ENCODE measurements at regions not wholly inside any gene's neighbourhood (a gene's known extent, or its start where the extent isn't known, plus 50 kb on each side); places are given as distances from the start of the nearest gene placed in this dataset.
"Not testable (repeated sequence)": the region's sequence is repeated elsewhere in the genome, so short reads cannot be mapped to it uniquely, and the experiment has no call there.

- no peak for DNase-seq
These were observed 262.7 kb downstream of the DEPDC1B start for GRCh38 chr5:60437308-60437707.

GRCh38 chr5:60436518-60436917 is 263.4 kb downstream of the DEPDC1B start:
- DNase-seq = no peak

GRCh38 chr5:60435808-60436207 is 264.2 kb downstream of the DEPDC1B start:
- no peak for DNase-seq

DNA sequence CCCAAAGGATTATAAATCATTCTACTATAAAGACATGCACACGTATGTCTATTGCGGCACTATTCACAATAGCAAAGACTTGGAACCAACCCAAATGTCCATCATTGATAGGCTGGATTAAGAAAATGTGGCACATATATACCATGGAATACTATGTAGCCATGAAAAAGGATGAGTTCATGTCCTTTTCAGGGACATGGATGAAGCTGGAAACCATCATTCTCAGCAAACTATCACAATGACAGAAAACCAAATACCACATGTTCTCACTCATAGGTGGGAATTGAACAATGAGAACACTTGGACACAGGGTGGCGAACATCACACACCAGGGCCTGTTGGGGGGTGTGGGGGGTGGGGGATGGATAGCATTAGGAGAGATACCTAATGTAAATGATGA is 273.8 kb downstream of the DEPDC1B start:
- DNase-seq = not testable (repeated sequence)

GRCh38 chr5:60420773-60421172 is 279.2 kb downstream of the DEPDC1B start:
- not testable (repeated sequence) for DNase-seq

- DNase-seq = no peak
These were observed 282.3 kb downstream of the DEPDC1B start for GRCh38 chr5:60417500-60418181.

GRCh38 chr5:60415443-60415842 is 284.5 kb downstream of the DEPDC1B start:
- no peak for DNase-seq

- no peak for DNase-seq
These were observed 289.5 kb downstream of the DEPDC1B start for GRCh38 chr5:60410427-60410826.

GRCh38 chr5:60404171-60404570 is 295.8 kb downstream of the DEPDC1B start:
- DNase-seq = no peak

- DNase-seq = no peak
These were observed 296.5 kb downstream of the DEPDC1B start for GRCh38 chr5:60403343-60404006.

DNA sequence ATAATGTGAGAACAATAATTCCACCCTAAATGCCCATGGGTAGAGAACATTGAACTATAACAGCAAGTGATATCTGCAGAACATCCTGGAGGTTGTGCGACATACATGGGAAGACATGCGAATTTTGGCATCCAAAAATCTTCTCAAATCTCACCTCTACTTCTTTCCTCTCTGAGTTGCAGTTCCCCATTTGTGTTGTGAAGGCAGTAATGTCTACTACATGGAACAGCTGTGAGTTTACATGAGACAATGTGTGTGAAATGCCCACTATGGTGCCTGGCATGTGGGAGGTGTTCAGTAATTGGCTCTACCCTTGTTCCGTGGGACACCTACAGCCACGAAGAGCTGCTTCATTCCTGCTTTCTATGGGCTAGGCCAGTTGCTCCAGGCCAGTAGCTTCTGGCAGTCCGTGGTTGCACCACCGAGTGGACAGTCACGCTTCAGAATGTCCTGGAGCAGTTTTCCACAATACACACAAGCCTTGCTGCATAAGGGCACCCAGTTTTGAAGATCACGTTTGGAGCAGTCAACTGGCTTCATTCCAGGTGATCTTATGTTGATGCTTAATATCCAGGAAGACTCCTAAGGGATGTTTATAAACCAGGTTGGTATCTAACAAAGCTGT is 297.7 kb downstream of the DEPDC1B start:
- DNase-seq = no peak

DNA sequence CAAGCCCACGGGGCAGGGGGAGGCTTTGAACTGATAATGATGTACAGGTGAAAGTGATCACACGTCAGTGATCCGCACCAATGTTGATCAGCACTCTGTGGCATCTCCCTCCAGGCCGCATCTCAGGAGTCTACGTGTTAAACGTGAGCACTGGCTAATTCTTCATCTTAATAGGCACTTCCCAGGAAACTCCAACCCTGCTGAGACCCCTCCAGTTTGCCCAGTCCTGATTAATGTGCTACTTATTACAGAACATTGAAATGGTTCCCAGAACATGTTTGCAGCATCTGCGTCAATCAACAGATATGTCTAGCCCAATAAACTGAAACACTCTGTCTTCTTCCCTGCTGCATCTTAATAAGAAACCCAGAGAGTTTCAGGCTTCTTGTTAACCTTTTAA is 298.4 kb downstream of the DEPDC1B start:
- DNase-seq = no peak

DNA sequence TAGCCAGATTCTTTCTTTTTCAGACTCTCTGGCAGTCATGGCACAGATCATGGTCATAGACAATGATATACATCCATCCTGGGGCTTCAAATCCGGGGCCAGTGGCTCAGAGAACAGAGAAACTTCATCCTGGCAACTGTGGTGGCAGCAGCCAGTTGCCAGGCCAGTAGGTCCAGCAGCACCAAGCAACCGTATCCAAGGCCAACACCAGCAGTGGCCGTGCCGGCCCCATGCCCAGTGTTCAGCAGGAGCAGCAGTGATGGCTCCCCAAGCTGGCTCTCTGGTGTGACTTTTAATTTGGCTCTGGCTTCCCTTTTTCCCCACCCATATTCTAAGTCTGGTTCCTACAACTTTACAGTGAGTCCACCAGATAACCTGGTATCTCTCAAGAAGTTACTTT is 300.5 kb downstream of the DEPDC1B start:
- DNase-seq = no peak

DNA sequence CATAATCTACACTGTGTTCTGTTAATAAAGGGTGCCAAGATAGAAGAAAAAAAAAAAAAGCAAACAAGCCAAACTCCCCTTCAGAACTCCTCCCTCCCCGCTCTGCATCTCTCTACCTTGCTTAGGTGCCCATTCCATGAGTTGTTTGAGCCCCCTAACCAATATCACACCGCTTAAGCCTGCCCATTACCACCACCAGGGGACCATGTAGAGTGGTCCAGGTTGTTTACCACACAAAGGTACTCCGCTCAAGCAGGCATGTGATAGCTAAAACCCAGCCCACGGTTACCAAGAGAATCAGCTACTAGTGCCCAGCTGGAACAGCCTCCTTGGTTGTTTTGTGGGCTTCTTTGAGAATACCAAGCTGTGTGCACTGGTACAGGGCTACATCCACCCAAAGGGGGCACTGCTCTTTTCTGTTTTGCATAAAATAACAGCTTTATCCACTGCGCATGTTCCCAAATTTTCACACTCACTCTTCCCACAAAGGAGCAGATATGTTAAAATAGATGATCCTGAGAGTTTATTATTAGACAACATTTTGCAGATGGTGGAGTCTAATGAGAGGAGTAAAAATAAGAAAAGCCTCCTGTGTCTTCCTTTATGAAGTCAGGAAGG is 304.1 kb downstream of the DEPDC1B start:
- no peak for DNase-seq

DNA sequence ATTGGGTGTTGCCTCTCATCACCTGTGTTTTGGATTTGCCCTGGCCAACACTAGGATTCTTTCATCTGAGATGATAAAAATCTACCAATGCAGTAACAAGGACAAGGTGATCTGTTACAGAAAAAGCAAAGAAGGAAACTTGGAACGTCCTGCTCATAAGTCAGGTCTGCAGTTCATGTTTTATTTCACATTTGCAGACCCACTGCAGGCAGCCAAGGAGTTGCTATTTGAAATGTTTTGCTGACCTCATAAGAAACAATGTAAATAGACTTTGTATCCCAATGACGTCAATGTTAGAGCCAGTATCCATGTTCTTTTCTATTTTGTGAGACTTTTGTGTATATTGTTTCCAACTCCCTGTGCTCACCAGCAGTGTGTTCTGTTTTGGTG is 312.9 kb downstream of the DEPDC1B start:
- DNase-seq = no peak

DNA sequence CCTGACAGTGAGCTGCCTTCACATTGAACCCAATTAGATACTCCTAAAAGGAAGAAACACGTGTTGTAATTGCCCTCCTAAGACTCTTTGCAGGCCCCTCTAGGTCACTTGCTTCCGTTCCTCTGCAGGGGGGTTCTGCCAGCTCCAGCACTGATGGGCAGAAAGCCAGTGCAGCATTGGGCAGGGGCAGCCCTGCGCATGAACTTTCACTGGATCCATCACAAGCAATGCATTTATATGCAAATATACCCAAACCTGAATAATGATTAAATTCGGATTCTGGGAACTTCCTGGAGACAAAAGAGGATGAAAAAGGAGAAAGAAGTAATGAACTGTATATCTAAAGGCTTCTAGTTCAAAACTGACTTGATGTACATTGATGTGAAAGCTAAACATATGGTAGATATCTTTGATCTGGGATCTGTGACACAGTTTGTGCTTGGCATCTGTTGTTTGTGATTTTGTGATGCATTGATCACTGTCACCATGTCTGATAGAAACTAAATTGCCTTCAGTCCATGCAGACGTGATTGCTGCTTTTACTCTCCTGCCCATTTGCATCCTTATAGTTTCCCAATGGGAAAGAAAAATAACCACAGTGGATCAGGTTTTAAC is 313.4 kb downstream of the DEPDC1B start:
- no peak for DNase-seq

DNA sequence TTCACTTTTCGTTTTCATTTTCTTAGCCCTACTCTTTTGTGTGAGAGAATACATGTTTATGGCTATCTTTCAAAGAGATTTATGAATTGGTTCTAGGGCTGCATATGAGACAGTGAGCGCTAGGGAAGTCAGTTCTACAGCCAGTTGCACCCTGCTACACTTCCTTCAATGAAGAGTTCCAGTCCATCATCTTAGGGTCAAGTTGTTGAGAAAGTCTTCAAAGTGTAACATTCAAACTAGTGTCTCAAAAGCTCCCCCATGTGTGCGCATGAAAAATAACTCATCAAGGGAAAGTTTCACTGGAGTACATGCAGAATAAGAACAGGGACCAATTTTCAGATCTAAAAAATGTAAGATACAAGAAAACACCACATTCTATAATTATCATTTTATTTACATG is 317.2 kb downstream of the DEPDC1B start:
- no peak for DNase-seq

DNA sequence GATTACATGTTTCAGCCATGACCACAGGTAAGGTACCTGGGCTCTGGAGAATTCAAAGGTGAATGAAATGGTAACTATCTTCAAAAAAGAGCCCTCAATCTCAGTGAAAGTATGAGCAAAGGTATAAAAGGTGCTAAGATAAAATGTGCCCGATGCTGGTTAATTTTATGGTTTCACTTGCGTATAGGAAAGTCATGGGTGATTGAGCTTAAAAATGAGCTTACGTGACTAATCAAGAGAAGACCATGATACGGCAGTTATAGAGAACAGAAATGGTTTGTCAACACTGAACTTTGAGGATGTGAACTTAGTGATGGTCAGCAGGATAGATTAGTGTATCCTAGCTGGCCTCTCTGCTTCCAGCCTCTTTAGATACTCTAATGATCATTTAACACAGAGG is 320.1 kb downstream of the DEPDC1B start:
- no peak for DNase-seq

DNA sequence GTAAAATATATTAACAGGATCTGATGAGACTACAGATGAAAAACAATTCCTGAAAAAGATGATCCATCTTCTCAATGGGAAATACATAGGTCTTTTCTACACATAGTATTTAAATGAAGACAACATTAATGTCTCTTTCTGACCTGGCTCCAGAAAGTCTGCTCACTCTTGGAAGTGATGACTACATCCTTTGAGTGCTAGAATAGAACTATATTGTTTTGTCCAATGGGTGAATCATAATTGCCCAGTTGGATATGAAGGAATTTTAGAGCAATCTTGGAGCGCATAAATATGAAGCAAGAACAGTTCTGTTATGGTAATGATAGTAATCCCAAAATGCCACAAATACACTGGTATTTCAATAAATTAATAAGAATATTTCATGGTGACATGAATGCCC is 322.1 kb downstream of the DEPDC1B start:
- no peak for DNase-seq

GRCh38 chr5:60376860-60377259 is 323.1 kb downstream of the DEPDC1B start:
- DNase-seq = no peak

- DNase-seq = no peak
These were observed 325.6 kb downstream of the DEPDC1B start for GRCh38 chr5:60374409-60374808.

DNA sequence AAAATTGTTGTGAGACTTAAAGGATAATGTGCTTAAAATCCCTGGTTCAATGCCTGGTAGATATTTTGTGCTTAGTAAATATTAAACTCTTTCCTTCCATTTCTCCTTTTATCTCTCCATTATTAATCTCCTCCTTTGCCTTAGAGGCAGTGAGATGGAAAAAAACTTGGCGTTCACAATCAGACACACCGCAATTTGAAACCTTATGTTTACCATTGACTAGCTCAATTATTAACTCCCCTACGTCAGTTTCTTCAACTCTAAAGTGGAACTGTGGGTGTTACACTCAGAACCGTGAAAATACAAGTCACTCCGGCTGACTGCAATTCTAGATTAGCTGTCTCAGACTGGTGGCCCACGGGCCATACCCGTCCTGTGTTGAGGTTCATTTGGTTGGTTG is 327.2 kb downstream of the DEPDC1B start:
- no peak for DNase-seq

DNA sequence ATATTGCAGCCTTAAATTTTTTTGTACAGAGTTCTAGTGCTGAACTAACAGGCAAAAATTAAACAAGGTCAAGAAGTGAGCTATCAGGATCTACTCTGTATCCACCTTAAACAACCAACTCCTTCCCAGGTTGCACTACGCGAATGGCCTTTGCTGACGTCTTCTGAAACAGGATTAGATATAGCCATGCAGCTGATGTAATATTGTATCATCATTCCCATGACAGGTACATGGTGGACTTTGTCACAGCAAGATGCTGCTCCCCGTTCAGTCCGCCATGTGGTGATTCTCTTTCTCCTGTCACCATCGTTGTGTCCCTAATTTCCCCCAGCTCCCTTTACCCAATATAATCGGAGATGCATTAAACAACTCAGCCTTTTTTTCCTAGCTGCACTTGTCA is 328.9 kb downstream of the DEPDC1B start:
- no peak for DNase-seq

DNA sequence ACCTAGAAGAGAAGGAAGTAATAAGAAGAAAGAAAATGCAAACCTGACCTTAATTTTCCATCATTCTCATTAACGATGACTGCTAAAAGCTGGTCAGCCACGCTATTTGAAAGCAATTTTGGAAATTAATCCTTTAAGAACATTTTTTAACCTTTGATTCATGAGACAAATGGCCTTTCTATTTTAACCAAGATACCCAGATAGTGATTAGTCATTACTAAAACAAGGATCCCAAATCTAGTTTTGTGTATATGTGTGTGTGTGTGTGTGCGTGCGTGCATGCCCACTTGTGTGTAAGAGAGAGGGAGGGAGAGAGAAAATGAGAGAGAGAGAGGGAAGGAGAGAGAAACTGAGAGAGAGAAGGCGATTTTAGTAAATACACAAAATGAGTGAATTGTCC is 329.5 kb downstream of the DEPDC1B start:
- no peak for DNase-seq

Measured in NCI-H146 (cell line).